ENCODE measurements at regions not wholly inside any gene's neighbourhood (a gene's known extent, or its start where the extent isn't known, plus 50 kb on each side); places are given as distances from the start of the nearest gene placed in this dataset.

DNA sequence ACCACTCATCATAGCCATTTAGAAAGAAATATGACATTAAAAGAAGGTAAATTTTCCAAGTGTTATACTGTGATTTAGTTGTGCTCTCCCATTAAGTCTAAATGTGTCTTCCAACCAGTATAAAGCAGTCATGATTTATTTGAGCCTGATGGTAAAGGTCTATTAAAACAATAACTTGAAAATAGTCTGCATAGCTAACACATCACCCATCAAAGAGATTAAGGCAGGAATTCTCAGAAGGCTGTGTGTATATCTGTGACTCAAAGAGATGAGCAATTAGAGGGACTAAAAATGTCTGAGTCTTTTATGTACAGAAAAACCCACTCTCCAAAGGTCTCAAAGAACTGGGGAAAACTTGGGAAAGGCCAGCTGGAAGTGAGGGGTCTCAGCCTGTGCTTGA, 70.3 kb upstream of the IQCM start:
- no peak overlapping the region for H3K4me2 ChIP-seq (ENCODE audit: insufficient read depth, low read length)
- H3K36me3 ChIP-seq (ENCODE audit: control insufficient read depth, insufficient read depth, low read length), result no peaks in the 10 kb centered on the region
- no TSS peak for BruUV-seq (replicated peaks)
- H3K9me3 ChIP-seq (replicated peaks; ENCODE audit: control insufficient read depth, insufficient read depth, low read depth, low read length), result no peaks in the 10 kb centered on the region
- H4K20me1 ChIP-seq (replicated peaks; ENCODE audit: control insufficient read depth, insufficient read depth, low read length), result no peaks in the 10 kb centered on the region
- no peaks in the 10 kb centered on the region for H3K9me1 ChIP-seq (ENCODE audit: control insufficient read depth, insufficient read depth, low read length)
- no peak for TF ChIP-seq HMG20A (CRISPR knock-in tag; conservative IDR thresholded peaks at IDR 0.05)
- no peak for TF ChIP-seq XRCC4 (IDR thresholded peaks at IDR 0.05; ENCODE audit: extremely low read depth, insufficient read depth, insufficient read length)
- no peak for TF ChIP-seq ZNF609 (CRISPR knock-in tag; IDR thresholded peaks at IDR 0.05; ENCODE audit: borderline replicate concordance)
- TF ChIP-seq TEAD1 (CRISPR knock-in tag; IDR thresholded peaks at IDR 0.05), result no peak
- TF ChIP-seq PTTG1 (tag; IDR thresholded peaks at IDR 0.05; ENCODE audit: low read depth), result no peak
- no peak for TF ChIP-seq ZFP30 (CRISPR knock-in tag; IDR thresholded peaks at IDR 0.05; ENCODE audit: borderline replicate concordance)
- no peak for ATAC-seq
- no peak for FAIRE-seq
- in situ Hi-C loops (cut with MboI) (no loop called here), intact Hi-C loops (cut with micrococcal nuclease) (no loop called here)
- no peak for DNase-seq (ENCODE audit: extremely low read depth in 1 of 4, low spot score in 3 of 4)
- no peak overlapping the region for H2AFZ ChIP-seq (ENCODE audit: low read depth, low read length)
- H3K79me2 ChIP-seq (ENCODE audit: control insufficient read depth, insufficient read depth, low read length), result no peaks in the 10 kb centered on the region
- H3K27me3 ChIP-seq (ENCODE audit: control insufficient read depth in 2 of 2, insufficient read depth in 2 of 2, low read length in 2 of 2), result no peaks in the 10 kb centered on the region
- no peak overlapping the region for H3K9ac ChIP-seq (ENCODE audit: insufficient read depth in 1 of 2, low read depth in 2 of 2, low read length in 2 of 2)
- CTCF ChIA-PET (ENCODE audit: low intra/inter-chr PET ratio), result no interaction called here
- no peak overlapping the region for H3K27ac ChIP-seq (ENCODE audit: extremely low read depth, low read depth, low read length)
- no peaks in the 10 kb centered on the region for H3K4me1 ChIP-seq (replicated peaks in 1 of 2; ENCODE audit: control insufficient read depth in 2 of 2, insufficient read depth in 2 of 2, low read length in 2 of 2)
- POLR2A ChIA-PET, result no interaction called here
- H3K4me3 ChIP-seq, result no peak overlapping the region

Measured in K562 (cell line).